ENCODE measurements at regions not wholly inside any gene's neighbourhood (a gene's known extent, or its start where the extent isn't known, plus 50 kb on each side); places are given as distances from the start of the nearest gene placed in this dataset.

GRCh38 chr1:228989992-228990827, 254.9 kb downstream of the RHOU start:
- TF ChIP-seq CTCF (IDR thresholded peaks at IDR 0.05) (no peak), POLR2A (IDR thresholded peaks at IDR 0.05) (no peak)

All from right lobe of liver (tissue), 4 donors.